ENCODE measurements at regions not wholly inside any gene's neighbourhood (a gene's known extent, or its start where the extent isn't known, plus 50 kb on each side); places are given as distances from the start of the nearest gene placed in this dataset.

DNA sequence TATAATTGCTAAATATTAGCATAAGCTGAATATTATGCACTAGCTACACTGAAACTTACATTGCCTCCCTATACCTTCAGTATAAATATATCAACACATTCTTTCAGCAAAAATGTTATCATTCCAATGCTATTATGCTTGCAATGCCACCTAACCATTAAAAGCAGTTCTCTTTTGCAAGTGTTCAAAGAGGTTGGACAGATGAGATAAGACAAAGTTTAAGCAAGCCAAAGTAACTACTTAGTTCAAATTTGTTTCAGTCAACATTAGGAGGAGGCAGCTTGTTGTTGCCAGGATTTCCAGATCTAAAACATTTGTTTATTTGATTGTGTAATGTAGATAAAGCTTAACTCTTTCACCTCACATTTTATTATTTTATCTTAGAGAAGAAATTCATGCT lies 323.9 kb upstream of the FAM241A start:
- Histone ChIP-seq H3K9me3 (ENCODE audit: control insufficient read depth, low read depth, low read length) (no peaks in the 10 kb centered on the region), H3K27ac (ENCODE audit: control insufficient read depth, insufficient read depth, low read length) (no peak overlapping the region), H3K9me1 (ENCODE audit: control insufficient read depth, extremely low read depth, insufficient read depth, low read length) (no peaks in the 10 kb centered on the region), H4K20me1 (ENCODE audit: control insufficient read depth, extremely low read depth, insufficient read depth, low read length) (no peaks in the 10 kb centered on the region), H3K4me1 (ENCODE audit: control insufficient read depth, extremely low read depth, insufficient read depth, low read length) (no peaks in the 10 kb centered on the region), H2AFZ (ENCODE audit: control insufficient read depth, low read length) (no peak overlapping the region), H3K27me3 (ENCODE audit: control insufficient read depth, extremely low read depth, insufficient read depth, low read length) (no peaks in the 10 kb centered on the region), H3K36me3 (ENCODE audit: control insufficient read depth in 2 of 2, extremely low read depth in 1 of 2, insufficient read depth in 2 of 2, low read length in 2 of 2) (no peaks in the 10 kb centered on the region), H3K4me3 (ENCODE audit: control insufficient read depth in 2 of 3, extremely low read depth in 1 of 3, insufficient read depth in 2 of 3, low read depth in 1 of 3, low read length in 3 of 3) (no peak overlapping the region), H3K4me2 (ENCODE audit: control insufficient read depth, extremely low read depth, insufficient read depth, low read depth, low read length) (no peak overlapping the region), H3K9ac (ENCODE audit: control insufficient read depth, extremely low read depth, insufficient read depth, low read length) (no peak overlapping the region), H3K79me2 (ENCODE audit: control insufficient read depth, insufficient read depth, low read length) (no peaks in the 10 kb centered on the region)
- dilution Hi-C loops (cut with MboI; ENCODE audit: extremely low pct_ligation_motif_present, low sequenced_read_pairs) = no loop called here
- DNase-seq (ENCODE audit: low read depth, low spot score) = no peak
- FAIRE-seq = no peak
- TF ChIP-seq, protein P1, sequence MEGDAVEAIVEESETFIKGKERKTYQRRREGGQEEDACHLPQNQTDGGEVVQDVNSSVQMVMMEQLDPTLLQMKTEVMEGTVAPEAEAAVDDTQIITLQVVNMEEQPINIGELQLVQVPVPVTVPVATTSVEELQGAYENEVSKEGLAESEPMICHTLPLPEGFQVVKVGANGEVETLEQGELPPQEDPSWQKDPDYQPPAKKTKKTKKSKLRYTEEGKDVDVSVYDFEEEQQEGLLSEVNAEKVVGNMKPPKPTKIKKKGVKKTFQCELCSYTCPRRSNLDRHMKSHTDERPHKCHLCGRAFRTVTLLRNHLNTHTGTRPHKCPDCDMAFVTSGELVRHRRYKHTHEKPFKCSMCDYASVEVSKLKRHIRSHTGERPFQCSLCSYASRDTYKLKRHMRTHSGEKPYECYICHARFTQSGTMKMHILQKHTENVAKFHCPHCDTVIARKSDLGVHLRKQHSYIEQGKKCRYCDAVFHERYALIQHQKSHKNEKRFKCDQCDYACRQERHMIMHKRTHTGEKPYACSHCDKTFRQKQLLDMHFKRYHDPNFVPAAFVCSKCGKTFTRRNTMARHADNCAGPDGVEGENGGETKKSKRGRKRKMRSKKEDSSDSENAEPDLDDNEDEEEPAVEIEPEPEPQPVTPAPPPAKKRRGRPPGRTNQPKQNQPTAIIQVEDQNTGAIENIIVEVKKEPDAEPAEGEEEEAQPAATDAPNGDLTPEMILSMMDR (optimal IDR thresholded peaks at IDR 0.05 in 1 of 3, IDR thresholded peaks at IDR 0.05 in 1 of 3, conservative IDR thresholded peaks at IDR 0.05 in 1 of 3; ENCODE audit: extremely low read depth in 1 of 3, insufficient read depth in 2 of 3, low read length in 3 of 3) = no peak
- TF ChIP-seq EZH2 (IDR thresholded peaks at IDR 0.05; ENCODE audit: low read length) = no peak

DNA sequence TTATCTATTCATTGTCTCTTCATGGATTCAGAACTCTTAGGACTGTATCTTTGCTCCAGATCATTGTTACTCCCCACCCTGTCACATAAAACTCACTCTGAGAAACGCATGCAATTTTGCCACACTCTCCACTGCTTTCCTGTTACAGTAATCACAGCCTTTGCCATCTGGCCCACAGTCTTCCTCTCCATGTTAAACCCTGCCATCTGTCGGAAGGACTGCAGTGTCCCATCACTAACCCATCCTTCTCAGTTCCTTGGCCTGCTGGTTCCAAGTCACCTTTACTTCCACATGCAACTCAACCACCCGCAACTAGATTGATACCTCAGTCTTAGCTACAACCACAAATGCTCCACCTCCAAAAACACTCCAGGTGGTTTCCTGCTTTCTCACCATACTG lies 308.7 kb upstream of the FAM241A start:
- dilution Hi-C loops (cut with MboI; ENCODE audit: extremely low pct_ligation_motif_present, low sequenced_read_pairs) = no loop called here
- Histone ChIP-seq H3K4me2 (ENCODE audit: control insufficient read depth, extremely low read depth, insufficient read depth, low read depth, low read length) (no peak overlapping the region), H3K9me1 (ENCODE audit: control insufficient read depth, extremely low read depth, insufficient read depth, low read length) (no peaks in the 10 kb centered on the region), H3K27me3 (ENCODE audit: control insufficient read depth, extremely low read depth, insufficient read depth, low read length) (no peaks in the 10 kb centered on the region), H2AFZ (ENCODE audit: control insufficient read depth, low read length) (no peak overlapping the region), H4K20me1 (ENCODE audit: control insufficient read depth, extremely low read depth, insufficient read depth, low read length) (no peaks in the 10 kb centered on the region), H3K4me1 (ENCODE audit: control insufficient read depth, extremely low read depth, insufficient read depth, low read length) (no peaks in the 10 kb centered on the region), H3K4me3 (ENCODE audit: control insufficient read depth in 2 of 3, extremely low read depth in 1 of 3, insufficient read depth in 2 of 3, low read depth in 1 of 3, low read length in 3 of 3) (no peak overlapping the region), H3K36me3 (ENCODE audit: control insufficient read depth in 2 of 2, extremely low read depth in 1 of 2, insufficient read depth in 2 of 2, low read length in 2 of 2) (no peaks in the 10 kb centered on the region), H3K27ac (ENCODE audit: control insufficient read depth, insufficient read depth, low read length) (no peak overlapping the region), H3K9ac (ENCODE audit: control insufficient read depth, extremely low read depth, insufficient read depth, low read length) (no peak overlapping the region), H3K79me2 (ENCODE audit: control insufficient read depth, insufficient read depth, low read length) (no peaks in the 10 kb centered on the region), H3K9me3 (ENCODE audit: control insufficient read depth, low read depth, low read length) (no peaks in the 10 kb centered on the region)
- no peak for DNase-seq (ENCODE audit: low read depth, low spot score)
- no peak for TF ChIP-seq EZH2 (IDR thresholded peaks at IDR 0.05; ENCODE audit: low read length)
- TF ChIP-seq, protein P1 (optimal IDR thresholded peaks at IDR 0.05 in 1 of 3, IDR thresholded peaks at IDR 0.05 in 1 of 3, conservative IDR thresholded peaks at IDR 0.05 in 1 of 3; ENCODE audit: extremely low read depth in 1 of 3, insufficient read depth in 2 of 3, low read length in 3 of 3) = no peak
- FAIRE-seq = no peak

Measured in keratinocyte (primary cell).